HG03103 (cell line): ENCODE measurements at regions not wholly inside any gene's neighbourhood (a gene's known extent, or its start where the extent isn't known, plus 50 kb on each side); places are given as distances from the start of the nearest gene placed in this dataset.

Experiments
- ATAC-seq: cut with Tn5 transposase; IDR thresholded peaks from one replicate; pipeline ENCODE4 v1.9.1; 2021; ENCODE audit warnings: low read depth; ENCODE audit not compliant: unreplicated experiment

DNA sequence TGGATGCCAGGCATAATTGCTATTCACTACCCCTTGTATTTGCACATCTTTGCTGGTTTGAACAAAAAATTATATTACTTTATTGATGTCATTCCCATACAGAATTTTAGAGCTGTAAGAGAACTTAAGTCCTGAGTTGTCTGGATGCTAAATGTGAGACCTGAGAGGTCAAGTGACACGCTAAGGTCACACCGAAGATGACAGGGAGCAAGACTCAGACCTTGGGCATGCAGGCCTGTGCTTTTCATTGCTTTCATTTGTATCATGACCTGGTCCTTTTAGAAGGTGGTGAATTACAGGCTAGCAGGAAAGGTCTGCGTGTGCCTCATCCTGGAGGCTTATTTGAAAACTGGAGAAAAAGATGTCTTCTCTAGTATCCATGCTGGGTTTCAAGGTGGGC is 312.0 kb upstream of the RASGRP1 start:
- ATAC-seq = no peak

- no peak for ATAC-seq
Observed at GRCh38 chr15:38877471-38877870, 312.9 kb upstream of the RASGRP1 start.

GRCh38 chr15:38878026-38878425 is 313.4 kb upstream of the RASGRP1 start:
- no peak for ATAC-seq

DNA sequence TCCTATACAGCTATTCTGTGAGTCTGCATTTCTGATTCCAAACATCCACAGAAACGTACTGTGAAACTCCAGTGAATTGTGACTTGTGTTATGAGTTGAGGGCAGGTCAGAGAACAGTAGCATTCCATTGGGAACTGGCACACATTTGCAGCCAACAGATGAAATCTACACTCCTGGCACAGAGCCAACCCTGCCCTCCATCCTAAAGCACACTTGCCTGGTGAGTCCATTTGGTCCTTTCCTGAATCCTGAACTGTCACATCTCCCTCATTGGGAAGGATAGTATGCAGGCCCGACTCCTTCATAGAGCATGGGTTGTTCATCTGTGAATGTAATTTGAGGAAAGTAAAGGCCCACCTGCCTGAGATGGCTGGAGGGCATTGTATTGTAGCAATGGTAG is 314.3 kb upstream of the RASGRP1 start:
- ATAC-seq = no peak

DNA sequence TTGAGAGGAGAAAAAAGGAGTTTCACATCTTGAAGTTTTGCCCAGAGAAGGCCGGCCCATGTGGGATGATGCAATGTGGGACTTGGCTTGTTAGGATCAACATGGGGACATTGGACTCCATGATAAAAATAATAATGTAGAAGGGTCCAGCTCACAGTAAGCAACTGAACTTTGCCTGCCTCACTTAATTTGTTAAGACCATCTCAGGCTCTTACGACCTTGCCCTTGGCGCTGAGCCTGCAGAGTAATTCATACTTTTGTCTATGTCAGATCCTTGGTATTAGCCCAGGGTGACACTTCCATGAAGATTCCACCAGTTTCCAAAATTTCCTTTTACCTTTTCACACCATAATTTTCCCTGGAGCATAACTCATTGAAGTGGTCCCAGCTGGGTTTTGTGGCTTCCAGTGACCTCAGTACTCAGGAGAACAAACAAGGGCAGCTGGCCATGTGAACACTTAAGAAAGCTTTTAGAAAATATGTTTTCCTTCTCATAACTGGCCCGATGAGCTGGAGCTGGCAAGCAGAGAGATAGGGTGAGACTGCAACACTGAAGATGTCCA is 315.4 kb upstream of the RASGRP1 start:
- no peak for ATAC-seq

- no peak for ATAC-seq
Observed at GRCh38 chr15:38882221-38882620, 317.6 kb upstream of the RASGRP1 start.

DNA sequence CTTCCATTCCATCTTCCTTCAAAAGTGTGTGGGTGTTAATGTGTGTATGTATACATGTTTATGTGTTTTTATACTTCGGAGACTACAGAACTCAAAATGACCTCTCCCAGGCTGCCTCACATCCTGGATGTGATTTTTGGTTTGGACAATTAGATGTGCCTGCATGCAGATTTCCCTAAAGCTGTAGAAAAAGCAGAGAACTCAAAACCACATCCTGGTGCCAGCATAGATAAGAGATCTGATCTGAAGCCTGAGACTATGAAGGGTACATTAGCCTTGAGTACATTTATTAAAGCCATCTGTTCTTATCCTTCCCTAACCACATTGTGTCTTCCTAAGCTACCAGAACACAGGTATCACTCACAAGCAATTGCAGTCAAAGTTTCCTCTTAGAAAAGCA is 319.4 kb upstream of the RASGRP1 start:
- ATAC-seq = no peak

GRCh38 chr15:38885001-38885400 is 320.4 kb upstream of the RASGRP1 start:
- no peak for ATAC-seq

GRCh38 chr15:38885471-38885952 is 320.9 kb upstream of the RASGRP1 start:
- ATAC-seq = no peak

DNA sequence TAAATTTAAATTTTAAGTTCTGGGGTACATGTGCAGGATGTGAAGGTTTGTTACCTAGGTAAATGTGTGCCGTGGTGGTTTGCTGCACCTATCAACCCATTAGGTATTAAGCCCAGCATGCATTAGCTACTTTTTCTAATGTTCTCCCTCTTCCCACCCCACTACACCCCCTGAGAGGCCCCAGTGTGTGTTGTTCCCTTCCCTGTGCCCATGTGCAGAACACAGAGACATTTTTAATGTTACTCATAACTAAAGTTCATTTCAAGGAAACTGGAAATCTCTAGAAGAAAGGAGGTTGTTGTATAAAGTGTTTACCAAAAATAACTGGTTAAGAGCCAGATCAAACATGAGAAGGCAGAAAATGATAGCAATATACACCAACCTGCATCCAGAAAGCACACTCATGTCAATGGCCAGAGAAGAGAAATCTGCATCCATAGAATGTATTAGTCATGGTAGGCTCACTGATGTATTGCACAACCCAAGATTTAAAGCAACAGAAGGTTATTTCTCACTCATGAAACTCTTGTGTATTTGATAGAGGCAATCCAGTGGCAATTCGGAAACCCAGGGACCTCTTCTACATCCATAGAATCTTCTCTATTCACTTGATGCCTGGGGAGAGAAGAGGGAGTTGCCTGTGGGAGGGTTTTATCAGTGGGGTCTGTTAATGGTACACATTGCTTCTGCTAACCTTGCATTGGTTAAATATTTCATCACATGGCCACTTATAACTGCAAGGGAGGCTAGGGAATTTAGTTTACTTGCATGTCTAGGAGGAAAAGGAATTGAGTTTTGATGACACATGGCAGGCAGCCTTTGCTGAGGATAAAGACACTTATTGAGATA is 321.9 kb upstream of the RASGRP1 start:
- no peak for ATAC-seq

- no peak for ATAC-seq
Observed at GRCh38 chr15:38888701-38889221, 324.1 kb upstream of the RASGRP1 start.

GRCh38 chr15:38890194-38890593 is 325.6 kb upstream of the RASGRP1 start:
- ATAC-seq = no peak

- ATAC-seq = no peak
Observed at GRCh38 chr15:38893925-38894242, 329.3 kb upstream of the RASGRP1 start.

- no peak for ATAC-seq
Observed at GRCh38 chr15:38894243-38894948, 329.8 kb upstream of the RASGRP1 start.

DNA sequence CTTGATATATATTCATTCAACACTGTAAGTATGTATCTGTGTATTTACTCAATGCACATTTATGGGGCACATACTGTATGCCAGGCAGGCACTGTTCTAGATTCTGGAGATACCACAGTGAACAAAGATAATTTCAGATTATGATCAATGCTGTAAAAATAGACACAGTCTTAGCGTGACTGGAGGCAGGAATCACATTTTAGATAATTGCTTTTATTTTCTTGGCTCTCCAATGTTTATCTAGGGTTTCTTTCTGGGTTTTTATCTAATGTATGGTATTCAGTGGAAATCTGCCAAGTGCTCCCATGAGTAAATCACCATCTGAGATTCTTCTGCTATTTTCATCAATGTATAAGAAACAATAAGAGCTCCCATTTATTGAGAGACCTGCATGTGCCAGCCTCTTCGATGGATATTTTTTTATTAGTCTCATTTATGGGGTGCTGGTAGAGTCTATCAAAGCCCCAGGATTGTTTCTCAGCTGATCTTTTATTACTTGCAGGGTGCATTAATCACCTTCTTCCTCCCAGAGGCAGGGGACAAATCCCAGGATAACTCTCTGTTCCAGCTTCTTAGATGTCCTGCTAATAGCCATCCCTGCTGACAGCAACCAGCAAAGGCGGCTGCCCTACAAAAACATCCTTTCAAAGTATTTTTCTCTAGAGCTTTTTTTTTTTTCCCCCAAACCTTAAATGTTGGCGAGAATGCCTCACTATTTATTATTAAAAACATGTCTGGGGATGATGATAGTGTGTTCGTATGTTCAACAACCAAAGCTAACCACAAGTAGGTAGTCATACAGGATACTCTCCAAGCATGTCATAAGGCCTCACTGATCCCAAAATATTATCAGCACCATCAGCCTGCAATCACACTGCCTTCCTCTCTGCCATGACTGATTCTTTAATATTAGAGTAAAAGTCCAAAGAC is 331.0 kb upstream of the RASGRP1 start:
- ATAC-seq = no peak

GRCh38 chr15:38896647-38897046 is 332.0 kb upstream of the RASGRP1 start:
- ATAC-seq = no peak

DNA sequence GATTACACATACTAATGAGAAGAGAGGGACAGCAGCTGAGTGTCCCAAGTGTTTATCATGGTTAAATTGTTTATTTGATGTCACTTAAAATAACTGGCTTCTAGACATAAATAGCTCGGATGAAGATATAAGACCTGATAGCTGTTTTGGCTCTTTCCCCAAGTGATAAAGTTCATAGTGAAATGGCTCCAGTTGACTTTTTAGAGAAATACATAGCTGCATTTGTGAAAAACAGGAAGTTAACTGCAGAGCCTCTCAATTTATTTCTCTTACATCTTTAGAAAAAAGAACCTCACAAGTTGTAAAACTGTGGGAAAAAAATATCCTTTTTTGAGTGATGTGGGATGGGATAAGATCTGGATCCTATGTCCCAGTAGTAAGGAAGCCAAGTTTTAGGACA is 332.9 kb upstream of the RASGRP1 start:
- ATAC-seq = no peak

DNA sequence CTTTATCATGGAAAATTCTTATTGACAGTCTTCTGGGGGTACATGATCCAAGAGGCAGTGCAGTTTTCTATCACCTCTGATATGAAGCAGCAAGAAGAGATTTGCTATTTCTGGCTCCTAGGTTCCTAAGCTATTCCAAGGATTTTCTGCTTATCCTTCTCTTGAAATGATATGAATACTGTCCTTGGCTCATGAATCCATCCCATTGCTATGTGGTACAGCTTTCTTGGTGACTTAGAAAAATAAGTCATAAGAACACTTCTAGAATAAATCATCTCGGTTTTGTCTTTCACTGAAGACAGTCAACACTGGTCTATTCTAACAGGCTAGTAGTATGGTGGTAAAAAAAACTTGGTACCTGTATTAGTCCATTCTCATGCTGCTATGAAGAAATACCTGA is 333.6 kb upstream of the RASGRP1 start:
- ATAC-seq = no peak

DNA sequence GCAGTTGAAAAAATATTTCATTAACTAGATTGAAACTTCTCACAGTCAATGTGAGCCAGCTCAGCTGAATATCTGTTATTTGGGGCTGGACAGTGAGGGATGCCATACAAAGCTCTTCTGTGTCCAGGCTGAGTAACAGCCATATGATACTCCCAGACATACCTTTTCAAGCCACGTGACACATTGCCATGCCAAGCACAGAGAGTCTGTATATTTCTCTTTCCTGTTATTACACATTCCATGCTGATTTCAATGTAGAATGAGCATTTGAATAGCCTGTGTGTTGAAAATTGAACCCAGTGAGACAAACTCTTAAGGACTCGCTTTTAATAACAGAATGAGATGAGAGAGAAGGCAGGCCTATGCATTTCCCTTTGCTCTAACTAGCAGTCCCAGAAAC is 334.7 kb upstream of the RASGRP1 start:
- ATAC-seq = no peak

GRCh38 chr15:38904298-38904697 is 339.7 kb upstream of the RASGRP1 start:
- ATAC-seq = no peak
